ENCODE measurements at regions not wholly inside any gene's neighbourhood (a gene's known extent, or its start where the extent isn't known, plus 50 kb on each side); places are given as distances from the start of the nearest gene placed in this dataset.
"Not testable (repeated sequence)": the region's sequence is repeated elsewhere in the genome, so short reads cannot be mapped to it uniquely, and the experiment has no call there.

DNA sequence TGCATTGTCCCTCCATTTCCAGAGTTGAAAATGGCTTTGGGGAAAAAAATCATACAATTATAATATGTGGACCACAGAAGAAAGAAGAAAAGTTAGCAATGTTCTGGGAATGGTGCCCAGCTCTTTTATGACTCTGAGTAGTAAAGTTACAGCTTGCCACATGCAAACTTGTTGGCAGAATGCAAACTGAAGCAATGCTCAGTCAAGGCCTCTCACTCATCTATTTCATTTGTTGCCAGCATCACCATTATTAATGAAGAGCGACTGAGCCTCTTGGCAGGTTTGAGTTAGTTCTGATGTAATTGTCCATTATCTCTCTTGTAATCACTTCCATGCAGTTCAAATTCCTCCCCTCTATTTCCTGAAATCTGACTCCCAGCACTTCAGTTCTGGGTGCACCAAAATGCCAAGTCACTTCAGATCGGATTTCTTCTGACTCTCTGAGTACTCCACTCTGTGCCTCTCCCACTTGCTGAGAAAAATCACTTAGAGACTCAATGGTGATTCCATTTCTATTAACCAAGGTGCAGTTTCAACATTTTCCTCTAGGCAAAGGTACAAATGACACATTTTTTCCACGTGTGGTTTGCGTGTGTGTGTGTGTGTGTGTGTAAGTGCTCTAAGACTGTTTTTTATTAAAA, 154.4 kb upstream of the STMND1 start:
- peak; percentile 99 for DNase-seq

DNA sequence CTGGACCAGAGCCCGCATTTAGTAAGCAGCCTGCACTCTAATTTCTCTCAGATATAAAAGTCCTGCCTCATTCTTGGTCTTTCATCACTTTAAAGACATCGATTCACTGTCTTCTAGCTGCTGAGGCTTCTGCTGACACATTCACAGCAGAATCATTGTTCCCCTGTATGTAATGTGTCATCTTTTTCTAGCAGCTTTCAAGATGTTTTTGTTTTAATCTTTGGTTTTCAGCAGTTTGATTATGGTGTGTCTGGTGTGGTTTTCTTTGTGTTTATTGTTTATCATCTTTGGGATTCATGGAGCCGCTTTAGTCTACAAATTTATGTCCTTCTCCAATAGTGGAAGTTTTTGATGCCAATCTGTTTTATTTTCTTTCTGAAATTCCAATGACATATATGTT, 157.3 kb upstream of the STMND1 start:
- DNase-seq: peak; percentile 69

DNA sequence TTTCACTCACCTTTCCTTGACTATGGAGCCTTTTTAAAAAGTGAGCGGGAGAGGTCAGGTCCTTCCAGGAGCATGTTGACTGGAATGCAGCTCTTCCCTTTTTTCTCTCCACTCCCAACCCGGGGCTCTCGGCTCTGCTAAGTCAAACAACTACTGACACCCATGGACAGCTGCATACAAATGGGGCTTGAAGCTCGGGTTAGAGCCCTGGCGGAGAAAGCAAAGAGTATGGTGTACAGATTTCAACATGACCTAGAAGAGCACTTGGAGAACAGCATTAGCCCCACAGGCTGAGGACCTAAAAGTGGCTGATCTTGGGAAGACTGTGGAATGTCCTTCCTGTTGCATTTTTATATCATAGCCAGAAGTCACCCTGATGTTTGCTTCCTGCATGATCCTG, 162.0 kb upstream of the STMND1 start:
- DNase-seq: no peak

DNA sequence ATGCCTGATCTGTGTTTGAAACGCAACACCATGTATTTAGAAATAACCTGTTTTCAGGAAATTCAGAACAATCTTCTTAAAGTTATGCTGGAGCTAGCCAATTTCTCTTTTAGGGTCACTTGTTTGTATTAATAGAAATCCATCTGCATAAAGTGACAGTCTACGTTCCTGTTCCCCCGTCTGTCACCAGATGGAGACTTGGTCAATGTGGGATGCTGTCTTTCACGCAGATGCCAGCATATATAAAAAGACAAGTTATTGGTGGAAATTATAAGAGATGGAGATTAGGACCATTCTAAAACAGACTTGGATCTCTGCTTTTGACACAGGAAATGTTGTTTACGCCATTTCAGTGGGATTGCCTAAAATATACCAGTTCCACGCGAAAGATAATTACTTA, 162.5 kb upstream of the STMND1 start:
- no peak for DNase-seq

DNA sequence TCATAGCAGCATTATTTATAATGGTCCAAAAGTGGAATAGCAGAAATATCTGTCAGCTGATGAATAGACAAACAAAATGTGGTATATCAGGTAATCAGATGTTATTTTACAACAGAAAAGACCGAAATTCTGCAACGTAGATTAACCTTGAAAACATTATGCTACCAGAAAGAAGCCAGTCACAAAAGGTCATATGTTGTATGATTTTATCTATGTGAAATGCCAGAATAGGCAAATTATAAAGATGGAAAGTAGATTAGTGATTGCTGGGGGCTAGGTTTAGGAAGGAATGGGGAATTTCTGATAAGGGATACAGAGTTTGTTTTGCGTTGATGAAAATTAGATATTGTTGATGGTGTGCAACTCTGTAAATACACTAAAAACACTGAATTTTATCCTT, 165.0 kb upstream of the STMND1 start:
- no peak for DNase-seq

DNA sequence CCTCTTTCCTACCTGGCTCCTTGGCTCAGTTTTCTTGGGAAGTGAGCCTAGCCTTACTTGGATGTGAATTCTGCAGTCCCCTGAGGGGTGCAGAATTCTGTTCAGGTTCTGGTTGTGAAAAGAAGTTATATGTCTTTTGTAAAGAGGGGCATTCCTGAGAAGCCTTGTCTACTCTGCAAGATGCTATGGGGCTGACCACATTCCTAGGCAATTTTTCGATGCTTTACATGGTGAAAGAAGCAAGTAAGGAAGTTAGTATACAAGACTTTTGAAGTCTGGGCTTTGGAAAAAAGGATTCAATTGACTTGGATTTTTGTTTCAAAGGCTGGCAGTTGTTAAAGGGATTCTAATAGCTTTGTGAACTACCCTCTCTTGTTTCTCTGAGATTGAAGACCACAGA, 167.9 kb upstream of the STMND1 start:
- peak; percentile 36 for DNase-seq

DNA sequence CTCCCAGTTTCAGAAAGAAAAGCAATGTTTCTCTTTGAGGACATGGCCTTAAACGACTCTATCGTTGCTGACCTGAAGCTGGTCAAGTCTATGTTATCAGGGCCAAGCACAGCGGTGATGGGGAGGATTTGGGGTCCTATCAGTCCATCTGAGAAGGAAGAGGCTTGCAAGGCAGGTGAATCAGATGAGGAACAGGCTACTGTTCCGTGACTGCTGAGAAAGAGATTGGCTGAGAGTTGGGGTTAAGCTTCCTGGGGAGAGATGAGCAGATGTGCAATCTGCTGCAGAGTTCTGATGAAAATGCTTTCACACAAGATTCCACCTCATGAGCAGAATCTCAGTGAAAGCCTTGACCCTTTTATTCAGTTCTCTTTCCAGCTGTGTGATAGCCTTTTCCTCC, 168.3 kb upstream of the STMND1 start:
- no peak for DNase-seq

DNA sequence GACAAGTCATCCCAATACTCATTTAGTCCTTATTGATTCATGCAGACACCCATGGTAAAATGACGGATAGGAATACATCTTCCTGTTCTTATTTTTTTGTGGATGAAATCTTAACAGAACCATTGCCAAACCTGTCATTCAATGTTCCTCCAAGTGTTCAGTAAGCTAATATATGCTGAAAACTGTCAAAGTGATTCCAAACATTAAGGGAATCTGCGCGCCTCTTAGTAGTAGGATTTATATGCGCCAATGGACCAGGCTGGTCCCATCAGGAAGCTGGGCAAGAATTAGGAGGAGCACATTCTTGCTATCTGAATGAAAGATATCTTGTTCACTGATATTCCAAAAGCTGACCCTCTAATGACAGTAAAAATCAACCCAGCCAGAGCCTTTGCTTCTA, 168.9 kb upstream of the STMND1 start:
- DNase-seq: no peak

DNA sequence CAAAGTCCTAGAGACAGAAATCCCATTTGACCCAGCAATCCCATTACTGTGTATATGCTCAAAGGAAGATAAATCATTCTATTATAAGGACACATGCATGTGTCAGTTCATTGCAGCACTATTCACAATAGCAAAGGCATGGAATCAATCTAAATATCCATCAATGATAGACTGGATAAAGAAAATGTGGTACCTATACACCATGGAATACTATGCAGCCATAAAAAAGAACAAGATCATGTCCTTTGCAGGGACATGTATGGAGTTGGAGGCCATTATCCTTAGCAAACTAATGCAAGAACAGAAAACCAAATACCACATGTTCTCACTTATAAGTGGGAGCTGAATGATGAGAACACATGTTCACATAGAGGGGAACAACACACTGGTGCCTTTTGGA, 169.8 kb upstream of the ATXN1 start:
- not testable (repeated sequence) for DNase-seq

DNA sequence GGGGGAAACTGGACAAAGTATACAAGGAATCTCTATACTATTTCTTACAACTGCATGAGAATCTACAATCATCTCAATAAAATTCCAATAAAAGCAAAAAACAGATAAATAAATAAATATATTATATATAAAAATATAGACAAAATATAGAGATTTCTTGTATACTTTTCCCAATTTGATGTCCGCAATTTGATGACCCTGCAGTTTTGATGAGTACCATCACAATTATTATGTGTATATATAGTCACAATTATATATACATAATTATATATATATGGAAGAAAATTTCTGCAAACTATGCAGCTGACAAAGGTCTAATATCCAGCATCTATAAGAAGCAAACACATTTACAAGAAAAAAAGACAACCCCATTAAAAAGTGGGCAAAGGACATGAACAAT, 169.2 kb upstream of the ATXN1 start:
- no peak for DNase-seq

DNA sequence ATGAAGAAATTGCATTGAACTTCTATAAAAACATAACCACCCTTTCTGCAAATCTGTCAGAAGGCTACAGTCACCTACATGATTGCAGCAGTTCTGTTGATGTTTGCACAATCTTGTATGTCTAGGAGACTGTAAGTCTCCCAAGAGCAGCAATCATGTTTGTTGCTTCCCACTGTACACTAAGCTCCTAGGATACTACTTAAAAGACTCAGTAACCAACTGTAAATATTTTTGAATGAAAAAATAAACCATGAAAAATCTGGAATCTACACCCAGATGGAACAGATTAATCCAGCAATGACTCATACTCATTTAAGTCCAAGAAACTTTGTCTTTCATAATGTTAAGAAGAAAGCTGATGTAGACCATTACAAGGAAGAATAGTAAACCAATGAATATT, 168.5 kb upstream of the ATXN1 start:
- DNase-seq: peak; percentile 97

DNA sequence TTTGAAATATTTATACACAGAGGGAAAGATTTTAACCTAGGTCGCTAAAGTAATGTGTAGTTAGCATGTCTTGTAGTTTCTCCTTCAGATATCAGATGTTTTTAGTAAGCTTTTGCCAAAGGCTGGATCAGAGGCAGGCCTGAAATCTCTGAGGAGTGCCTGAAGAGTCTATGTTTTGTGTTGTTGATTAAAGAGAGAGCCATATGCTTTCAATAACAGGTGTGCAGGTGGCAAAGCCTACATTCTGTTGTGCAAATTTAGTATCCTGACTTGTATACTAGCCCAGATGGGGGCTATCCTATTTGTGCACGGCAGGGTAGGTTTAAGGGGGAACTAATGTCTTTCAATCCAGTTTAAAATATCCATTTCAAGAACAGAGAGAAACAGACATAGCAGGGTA, 167.1 kb upstream of the ATXN1 start:
- DNase-seq: no peak

DNA sequence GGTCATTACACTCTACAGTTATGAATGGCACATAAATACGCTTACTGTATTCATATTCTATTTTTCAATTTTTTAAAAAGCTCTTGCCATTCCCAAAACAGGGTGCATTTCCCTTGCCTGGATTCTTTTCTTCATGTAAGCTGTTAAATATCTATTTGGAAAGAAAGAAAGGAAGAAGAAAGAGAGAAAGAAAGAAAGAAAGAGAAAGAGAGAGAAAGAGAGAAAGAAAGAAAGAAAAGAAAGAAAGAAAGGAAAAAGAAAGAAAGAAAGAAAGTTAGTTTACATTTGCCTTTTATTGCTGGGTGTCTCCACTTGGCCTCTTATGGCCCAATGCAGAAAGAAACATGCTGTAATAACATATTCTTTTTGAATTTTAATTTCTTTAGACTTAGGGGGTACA, 165.9 kb upstream of the ATXN1 start:
- DNase-seq: no peak

DNA sequence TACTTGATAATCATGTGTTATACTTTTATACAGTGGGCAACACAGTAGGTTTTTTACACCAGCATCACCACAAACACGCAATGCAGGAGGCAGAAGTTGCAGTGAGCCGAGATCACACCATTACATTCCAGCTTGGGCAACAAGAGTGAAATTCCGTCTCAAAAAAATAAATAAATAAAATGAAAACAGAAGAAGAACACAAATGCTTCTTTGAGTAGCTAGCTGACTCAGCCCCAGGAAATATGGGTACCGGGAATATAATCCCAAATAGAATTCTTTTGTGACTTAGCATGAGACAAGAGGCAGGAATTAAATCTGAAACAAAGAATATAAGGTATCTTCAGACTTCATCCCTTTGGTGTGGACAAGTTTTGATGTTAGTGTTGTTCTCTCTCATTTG, 164.2 kb upstream of the ATXN1 start:
- peak; percentile 73 for DNase-seq

DNA sequence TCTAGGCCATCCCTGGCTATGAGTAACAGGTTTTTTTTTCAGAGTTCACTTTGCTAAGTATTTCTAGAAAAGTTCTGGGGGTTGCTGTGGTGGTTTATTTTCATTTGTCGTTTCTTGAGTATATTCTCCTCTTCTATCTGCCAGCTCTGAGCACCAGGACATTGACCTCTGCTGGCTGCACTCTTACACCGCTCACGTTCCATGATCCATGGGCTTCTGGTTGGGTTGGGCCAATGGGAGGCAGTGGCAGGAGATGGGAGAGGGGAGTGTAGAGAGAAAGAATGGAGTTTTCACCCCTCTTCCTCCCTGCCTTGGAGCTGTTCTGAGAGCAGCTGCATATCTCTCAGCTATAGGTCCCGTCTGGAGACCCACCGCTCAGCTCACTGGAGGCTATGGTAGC, 161.0 kb upstream of the ATXN1 start:
- no peak for DNase-seq

DNA sequence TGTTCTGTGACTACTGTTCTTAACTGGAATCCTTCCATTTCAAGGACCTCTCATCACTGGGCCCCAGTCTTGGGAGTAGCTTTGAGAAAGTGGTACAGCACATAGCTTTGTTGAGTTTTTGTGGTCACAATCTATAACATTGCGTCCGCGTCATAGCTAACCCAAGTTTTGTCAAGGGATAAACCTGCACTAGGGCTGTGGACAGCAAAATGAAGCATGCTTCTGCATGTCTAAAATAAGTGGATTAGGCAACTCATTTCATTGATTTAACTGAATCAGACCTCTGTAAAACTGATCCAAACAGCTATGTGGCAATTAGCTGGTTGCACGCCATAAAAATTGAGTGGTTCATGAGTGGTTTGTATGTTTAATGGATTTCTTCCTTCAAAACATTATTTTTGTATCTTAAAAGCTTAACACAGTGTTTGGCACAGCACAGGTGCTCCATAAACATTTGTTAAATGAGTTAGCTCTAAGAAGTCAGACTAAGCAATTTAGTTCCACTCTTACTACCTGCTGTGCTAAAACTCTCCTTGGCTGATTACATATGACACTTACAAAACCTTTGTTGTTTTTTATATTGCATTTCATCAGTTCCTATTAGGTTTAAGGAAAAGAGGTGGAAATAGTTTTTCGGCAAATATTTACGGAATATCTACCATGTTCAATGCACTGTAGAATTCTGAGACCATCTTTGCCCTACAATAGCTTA, 160.3 kb upstream of the ATXN1 start:
- DNase-seq: peak; percentile 65

DNA sequence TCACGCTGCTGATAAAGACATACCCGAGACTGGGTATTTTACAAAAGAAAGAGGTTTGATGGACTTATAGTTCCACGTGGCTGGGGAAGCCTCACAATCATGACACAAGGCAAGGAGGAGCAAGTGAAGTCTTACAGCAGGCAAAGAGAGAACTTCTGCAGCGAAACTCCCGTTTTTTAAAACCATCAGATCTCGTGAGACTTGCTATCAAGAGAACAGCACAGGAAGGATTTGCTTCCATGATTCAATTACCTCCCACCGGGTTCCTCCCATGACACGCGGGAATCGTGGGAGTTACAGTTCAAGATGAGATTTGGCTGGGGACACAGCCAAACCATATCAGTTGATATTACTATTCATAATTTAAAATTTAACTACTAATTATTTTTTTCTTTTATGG, 157.3 kb upstream of the ATXN1 start:
- DNase-seq: no peak

DNA sequence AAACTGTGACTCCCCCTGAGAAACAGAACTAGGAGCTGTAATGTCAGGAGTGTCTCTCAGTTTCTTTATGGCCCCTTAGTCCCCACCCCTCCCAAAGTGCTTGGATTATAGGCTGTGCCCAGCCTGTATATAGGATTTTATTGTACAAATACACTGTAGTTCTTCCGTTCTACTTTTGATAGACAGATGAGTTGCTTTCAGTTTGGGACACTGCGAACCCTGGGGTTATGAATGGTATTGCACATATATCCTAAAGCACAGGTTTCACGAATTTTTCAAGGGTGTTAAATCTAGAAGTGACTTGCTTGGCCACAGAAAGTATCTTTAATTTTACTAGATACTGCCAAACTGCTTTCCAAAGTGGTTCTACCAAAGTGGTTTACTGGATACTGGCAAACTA, 152.9 kb upstream of the ATXN1 start:
- no peak for DNase-seq

DNA sequence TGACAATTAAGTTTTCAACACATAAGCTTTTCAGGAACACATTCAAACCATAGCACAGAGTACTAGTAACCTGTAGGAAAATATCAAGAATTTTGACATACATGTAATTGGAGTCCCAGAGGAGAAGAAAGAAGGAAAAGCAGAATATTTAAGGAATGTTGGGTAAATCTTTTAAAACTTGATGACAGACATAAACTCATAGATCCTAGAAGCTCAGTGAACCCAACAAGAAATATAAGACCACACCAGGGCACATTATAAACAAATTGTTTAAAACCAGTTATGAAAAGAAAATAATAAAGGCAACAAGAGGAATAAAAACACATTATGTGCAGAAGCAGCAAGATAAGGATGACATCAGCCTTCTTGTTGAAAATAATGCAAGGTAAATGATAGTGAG, 151.5 kb upstream of the ATXN1 start:
- no peak for DNase-seq

DNA sequence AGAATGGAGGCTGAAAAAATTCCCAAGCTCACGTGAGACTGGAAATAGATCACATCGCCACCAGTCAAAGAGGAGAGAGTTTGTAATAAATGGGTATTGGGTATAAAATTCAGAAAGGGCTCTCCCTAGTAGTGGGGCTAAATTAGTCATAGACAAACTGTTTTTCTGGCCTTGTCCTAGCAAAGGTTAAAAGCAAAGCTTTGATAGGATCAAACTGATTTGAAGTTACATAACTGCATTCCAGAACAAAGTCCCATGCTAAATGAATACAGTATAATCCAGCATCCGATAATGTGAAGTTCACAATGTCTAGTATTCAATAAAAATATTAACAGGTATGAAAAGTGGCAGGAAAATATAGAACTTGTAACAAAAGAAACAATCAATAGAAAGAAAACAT, 149.8 kb upstream of the ATXN1 start:
- DNase-seq: no peak

DNA sequence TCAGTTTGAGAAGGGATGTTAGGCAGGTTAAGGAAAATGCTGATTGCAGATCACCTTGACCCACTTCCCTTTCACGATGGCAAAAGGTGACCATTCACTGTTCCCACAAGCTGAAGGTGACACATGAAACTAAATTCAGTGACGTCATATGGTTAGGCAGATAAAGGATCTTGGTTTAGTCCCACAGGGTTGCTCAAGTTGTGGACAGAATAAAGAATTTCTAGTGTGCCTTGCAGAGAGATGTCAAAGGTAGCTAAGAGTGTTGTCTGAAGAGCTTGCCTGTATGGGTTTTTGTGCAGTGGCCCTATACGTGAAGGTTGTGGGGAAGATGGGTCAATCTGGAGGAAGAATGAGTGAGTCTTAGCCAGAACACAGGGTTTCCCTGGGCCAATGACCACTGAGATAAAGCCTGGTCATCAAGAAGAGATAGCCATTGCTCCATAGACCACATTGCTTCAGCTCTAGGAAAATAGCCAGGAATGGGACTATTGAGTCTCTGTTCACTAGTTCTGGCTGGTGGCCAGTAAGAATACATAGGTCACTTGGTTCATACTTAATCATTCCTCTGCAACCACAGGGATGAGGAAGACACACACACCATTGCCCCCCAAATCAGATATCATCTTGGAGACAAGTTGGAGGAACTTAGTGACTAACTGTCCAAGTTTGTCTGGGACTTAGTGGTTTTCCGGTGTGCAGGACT, 148.5 kb upstream of the ATXN1 start:
- DNase-seq: peak; percentile 97

DNA sequence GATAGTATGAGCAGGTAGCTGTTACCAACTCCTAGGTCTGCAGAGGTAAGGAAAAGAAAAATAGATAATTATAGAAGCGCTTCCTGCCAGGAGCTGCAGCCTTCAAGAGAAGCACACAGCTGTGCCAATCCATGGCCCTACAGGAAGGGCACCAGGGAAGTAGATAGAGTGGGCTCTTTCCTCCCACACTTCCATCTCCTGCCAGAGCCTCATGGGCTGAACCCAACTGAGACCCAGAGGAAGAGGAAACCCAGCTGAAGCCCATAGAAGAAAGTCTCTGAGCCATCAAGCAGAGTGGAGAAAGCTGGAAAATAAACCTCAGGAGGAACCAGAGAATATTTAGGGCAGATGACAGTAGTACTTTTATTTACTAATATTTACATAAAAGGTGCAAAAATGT, 146.7 kb upstream of the ATXN1 start:
- no peak for DNase-seq

DNA sequence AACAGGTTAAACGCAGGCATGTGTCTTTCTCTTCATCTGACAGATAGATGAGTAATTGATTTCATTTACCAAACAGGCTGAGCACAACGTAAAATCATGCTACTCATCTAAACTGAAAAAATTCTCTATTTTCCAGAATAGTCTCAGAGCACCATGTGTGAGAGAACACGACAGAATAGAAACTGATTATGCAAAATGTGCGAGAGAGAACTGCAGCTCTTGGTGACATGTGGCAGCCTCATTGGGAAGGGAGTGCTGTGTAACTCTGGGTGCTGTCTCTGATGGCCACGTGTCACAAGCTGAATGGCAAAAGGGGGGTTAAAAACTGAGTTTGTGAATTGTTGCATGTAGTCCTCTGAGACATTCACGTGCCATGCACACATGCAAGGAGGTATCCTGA, 143.7 kb upstream of the ATXN1 start:
- no peak for DNase-seq

DNA sequence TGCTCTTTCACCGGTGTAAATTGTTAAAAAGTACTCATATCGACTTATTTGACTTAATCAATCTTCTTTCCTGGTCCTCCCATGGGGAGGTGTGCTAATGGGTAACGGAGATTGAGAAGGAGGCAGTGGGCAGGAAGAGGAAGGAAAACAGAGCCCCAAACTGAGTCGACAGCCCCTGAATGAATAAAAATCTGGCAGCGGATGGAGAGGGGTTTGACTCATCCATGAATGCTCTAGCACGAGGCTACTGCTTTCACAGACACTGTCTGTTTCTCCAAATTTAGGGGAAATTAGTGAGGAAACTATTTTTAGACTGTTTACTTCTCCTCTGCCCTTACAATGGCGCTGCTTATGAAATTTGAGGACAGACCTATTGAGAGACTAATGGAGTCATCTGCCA, 142.2 kb upstream of the ATXN1 start:
- peak; percentile 81 for DNase-seq

DNA sequence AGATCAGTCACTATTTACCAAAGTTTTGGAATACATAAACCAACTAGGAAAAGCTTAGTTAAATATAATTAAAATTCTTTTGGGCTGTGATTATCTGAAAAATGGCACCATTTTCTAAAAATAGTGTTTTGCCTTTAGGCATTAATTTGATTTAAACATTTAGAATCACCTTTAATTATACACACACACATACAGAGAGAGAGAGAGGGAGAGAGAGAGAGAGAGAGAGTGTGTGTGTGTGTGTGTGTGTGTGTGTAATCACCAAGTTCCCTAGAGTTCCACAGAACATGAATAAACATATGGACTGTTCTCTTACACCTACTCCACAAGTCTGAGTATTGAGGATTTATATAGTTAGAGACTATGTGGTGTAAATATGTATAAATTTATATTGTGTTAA, 141.2 kb upstream of the ATXN1 start:
- no peak for DNase-seq
